GM19395 (cell line): ENCODE measurements at regions not wholly inside any gene's neighbourhood (a gene's known extent, or its start where the extent isn't known, plus 50 kb on each side); places are given as distances from the start of the nearest gene placed in this dataset.

Experiments
- ATAC-seq: cut with Tn5 transposase; IDR thresholded peaks from one replicate; pipeline ENCODE4 v1.9.1; 2021; ENCODE audit warnings: mild to moderate bottlenecking, moderate library complexity; ENCODE audit not compliant: unreplicated experiment

DNA sequence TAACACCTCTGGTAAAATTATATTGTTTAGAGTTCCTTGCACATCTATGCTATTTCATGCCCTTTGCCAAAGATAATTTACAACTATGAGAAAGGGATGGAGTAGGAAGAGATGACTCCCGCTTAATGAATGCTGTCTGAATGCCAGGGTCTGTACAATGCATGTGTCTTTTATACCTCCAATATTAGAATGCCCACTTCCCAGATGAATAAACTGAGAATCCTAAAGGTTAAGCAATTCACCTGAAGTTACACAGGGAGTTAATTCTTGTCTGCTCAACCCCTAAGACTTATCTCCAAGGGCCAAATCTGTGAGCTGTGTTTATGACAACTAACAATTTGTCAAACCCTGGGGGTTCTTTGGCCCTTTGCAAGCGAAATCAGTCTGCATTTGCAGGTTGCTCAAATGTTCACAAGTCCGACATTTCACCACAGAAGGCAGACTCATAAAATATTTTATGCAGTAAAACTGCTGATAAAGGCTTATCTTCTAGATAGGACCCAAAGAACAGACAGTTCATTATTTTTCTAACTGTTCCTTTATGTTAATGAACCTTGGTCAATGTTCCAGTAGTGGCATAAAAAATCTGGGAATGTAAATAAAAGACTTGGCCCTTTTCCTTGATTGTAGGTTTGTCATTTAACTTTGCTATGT is 50.2 kb upstream of the ATP1A1 start:
- no peak for ATAC-seq
